Left cardiac atrium (tissue), 4 donors: ENCODE measurements at regions not wholly inside any gene's neighbourhood (a gene's known extent, or its start where the extent isn't known, plus 50 kb on each side); places are given as distances from the start of the nearest gene placed in this dataset.
"Not testable (repeated sequence)": the region's sequence is repeated elsewhere in the genome, so short reads cannot be mapped to it uniquely, and the experiment has no call there.

Experiments used
- ATAC-seq, 2 donors: fragments of 200-7000 bp; cut with Tn5 transposase; one replicate each; pipeline ENCODE4 v1.9.1; 2020; ENCODE audit warnings: mild to moderate bottlenecking in 2 of 2, moderate library complexity in 2 of 2
- DNase-seq: peaks from one replicate; pipeline ENCODE4 v3.0.0-alpha.2; 2020
- intact Hi-C, 2 donors: fragments of 100-400 bp; cut with DNase I; formaldehyde crosslinking; loops; one replicate each; pipeline versions ENCODE4 v1.14.1 to v1.15.1; 2022 to 2023
- donor health status: DM: no; HTN: yes; CAD: no.
- donor health status: DM: no; HTN: yes; CAD: no; lungs with severe emphysema.
- donor health status: DM: yes; HTN: yes; CAD: no.
- donor health status: Dilated cardiomyopathy.

DNA sequence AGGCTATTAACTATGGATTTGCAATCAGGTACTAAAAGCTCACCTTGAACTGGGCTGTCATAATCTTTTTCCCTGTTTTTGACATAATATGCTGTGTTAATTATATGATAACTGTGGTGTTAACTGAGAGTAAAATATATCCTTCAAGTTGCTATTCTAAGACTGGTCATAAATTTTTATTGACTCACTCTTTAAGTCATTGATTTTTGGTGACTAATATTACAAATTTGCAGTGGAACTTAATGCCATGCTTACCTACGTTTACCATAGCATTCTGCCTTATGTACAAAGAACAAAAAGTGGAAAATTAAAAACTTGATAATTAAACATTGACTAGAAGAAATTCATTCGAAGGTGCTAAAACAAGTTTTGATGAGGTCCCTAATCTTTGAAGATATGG is 872.4 kb downstream of the BRINP3 start:
- intact Hi-C loops: no loop called here
- ATAC-seq (no peak), DNase-seq (no peak)

- intact Hi-C loops: no loop called here
- ATAC-seq: no peak
Observed at GRCh38 chr1:189606047-189606446, 871.6 kb downstream of the BRINP3 start.

DNA sequence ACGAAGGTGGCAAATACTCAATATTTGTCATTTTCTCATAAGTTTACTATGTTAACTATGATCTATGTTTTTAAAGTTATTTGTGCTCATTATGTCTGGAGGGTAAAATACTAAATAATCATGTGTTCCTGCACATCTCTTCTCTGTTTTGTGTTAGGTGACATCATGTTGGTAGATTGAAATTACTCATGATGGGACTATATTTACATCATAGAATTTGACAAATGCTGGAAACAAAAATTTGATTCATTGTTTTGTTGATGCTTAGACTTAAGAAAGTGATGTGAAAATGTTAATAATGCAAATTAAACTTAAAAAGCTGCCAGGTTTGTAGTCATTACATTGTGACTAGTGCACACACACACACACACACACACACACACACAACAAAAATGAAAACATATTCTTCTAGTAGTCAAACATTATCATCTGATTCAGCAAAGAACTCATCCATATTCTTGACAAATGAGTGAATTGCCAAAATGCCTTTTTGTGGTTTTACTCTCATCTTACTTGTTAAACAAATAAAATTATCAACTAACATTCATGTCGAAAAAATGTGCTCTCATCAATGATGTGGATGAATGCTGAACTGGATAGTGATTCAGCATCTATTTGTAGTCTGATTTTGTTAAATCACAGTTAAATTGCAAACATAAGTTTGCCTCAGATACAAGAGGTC is 870.7 kb downstream of the BRINP3 start:
- no peak for DNase-seq
- intact Hi-C loops: no loop called here
- ATAC-seq: no peak

More at GRCh38 chr1:189606047-189606446, 871.6 kb downstream of the BRINP3 start:
- no peak for DNase-seq

- intact Hi-C loops: no loop called here
- DNase-seq: no peak
- no peak for ATAC-seq
Observed at GRCh38 chr1:189607477-189608096, 870.1 kb downstream of the BRINP3 start.

- intact Hi-C loops: no loop called here
- no peak for ATAC-seq
- DNase-seq: no peak
Observed at GRCh38 chr1:189609167-189609566, 868.5 kb downstream of the BRINP3 start.

DNA sequence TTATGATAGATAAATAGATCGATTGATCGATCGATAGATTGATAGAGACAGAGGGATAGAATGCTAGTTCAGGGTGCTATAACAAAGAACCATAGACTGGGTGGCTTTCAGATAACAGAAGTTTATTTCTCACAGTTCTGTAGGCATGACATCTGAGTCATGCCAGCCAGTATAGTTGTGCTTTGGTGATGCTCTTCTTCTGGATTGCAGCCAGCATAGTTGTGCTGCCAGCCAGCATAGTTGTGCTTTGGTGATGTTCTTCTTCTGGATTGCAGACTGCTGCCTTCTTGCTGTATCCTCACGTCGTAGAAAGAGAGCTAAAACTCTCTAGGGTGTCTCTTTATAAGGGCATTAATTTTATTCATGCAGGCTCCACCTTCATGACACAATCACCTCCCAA is 860.8 kb downstream of the BRINP3 start:
- ATAC-seq: no peak
- DNase-seq: no peak
- intact Hi-C loops: no loop called here

- ATAC-seq (no peak), DNase-seq (no peak)
- intact Hi-C loops: no loop called here
Observed at GRCh38 chr1:189619682-189620332, 857.9 kb downstream of the BRINP3 start.

DNA sequence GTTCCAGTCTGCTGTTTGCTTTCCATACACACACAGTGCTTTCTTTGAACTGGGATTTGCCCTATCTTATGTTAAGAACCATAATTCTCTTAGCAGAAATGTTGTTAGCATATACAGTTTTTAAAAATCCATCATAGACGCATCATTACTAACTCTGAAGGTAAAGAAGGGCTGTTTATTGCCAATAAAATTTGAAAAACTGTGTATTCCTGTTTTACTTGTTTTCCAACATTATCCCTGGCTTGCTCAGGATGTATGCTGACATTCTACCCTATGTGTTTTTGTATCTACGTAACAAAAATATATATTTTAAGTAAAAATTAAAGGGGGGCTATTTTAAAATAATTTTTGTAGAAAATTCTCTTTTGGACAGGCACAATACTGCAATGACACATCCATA is 857.2 kb downstream of the BRINP3 start:
- DNase-seq (no peak), ATAC-seq (no peak)
- intact Hi-C loops: no loop called here

GRCh38 chr1:189623336-189623735 is 854.3 kb downstream of the BRINP3 start:
- DNase-seq: no peak
- intact Hi-C loops: no loop called here
- no peak for ATAC-seq

- DNase-seq (no peak), ATAC-seq (no peak)
- intact Hi-C loops: no loop called here
Observed at GRCh38 chr1:189627427-189627826, 850.2 kb downstream of the BRINP3 start.

GRCh38 chr1:189628857-189629256 is 848.8 kb downstream of the BRINP3 start:
- ATAC-seq (no peak), DNase-seq (no peak)
- intact Hi-C loops: no loop called here

DNA sequence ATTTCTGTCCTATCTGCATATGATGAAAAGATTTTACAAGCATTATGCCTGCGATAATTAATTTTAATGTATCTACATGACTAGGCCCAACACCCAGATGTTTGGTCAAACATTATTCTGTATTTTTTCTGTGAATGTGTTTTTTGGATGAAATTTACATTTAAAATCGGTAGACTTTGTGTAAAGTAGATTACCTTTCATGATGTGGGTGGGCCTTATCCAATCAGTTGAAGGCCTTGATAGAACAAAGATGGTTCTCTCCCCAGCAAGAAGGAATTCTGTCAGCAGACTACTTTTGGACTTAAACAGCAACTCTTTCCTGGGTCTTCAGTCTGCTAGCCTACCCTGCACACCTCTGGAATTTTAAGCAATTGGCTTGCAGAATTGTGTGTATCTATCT is 844.0 kb downstream of the BRINP3 start:
- ATAC-seq: no peak
- intact Hi-C loops: no loop called here

DNA sequence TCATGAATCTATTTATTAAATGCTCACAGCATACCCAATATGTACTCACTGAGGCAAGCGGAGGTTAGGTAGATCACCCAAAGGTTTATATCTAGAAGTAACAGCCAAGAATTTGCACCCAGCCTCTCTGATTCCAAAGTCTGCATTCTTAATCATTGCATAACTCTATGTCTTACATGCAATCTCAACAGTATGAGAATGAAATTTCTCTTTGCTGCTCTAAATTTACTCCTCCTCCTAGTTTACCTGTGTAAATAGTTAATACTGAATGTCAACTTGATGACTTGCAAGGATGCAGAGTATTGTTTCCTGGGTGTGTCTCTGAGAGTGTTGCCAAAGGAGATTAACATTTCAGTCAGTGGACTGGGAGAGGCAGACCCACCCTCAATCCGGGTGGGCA is 840.6 kb downstream of the BRINP3 start:
- intact Hi-C loops: no loop called here
- no peak for DNase-seq
- no peak for ATAC-seq

More for the DNA sequence above, 844.0 kb downstream of the BRINP3 start:
- no peak for DNase-seq

GRCh38 chr1:189644156-189644555 is 833.5 kb downstream of the BRINP3 start:
- ATAC-seq, DNase-seq, intact Hi-C loops: not testable (repeated sequence)

GRCh38 chr1:189644970-189645369 is 832.7 kb downstream of the BRINP3 start:
- no peak for ATAC-seq
- DNase-seq: no peak
- intact Hi-C loops: no loop called here

GRCh38 chr1:189646066-189646465 is 831.6 kb downstream of the BRINP3 start:
- DNase-seq (no peak), ATAC-seq (no peak)
- intact Hi-C loops: no loop called here

GRCh38 chr1:189654906-189655305 is 822.8 kb downstream of the BRINP3 start:
- intact Hi-C loops: no loop called here
- DNase-seq (no peak), ATAC-seq (no peak)

GRCh38 chr1:189656628-189657530 is 820.8 kb downstream of the BRINP3 start:
- intact Hi-C loops: no loop called here
- DNase-seq (no peak), ATAC-seq (no peak)

- ATAC-seq (no peak), DNase-seq (no peak)
- intact Hi-C loops: no loop called here
Observed at GRCh38 chr1:189657715-189658114, 819.9 kb downstream of the BRINP3 start.

DNA sequence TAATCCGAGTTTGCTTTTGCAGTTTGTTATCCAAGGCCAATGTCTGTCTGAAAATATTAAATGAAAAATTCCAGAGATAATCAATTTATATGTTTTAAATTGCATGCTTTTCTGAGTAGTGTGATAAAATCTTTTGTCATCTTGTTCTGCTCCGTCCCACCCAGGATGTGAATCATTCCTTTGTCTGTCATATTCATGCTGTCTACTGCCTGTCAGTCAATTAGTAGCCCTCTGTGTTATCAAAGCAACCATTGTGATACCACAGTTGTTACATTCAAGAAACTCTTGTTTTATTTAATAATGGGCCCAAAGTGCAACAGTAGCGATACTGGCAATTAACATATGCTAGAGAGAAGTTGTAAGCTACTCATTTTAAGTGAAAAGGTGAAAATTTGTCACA is 819.3 kb downstream of the BRINP3 start:
- ATAC-seq: no peak
- intact Hi-C loops: no loop called here
- DNase-seq: no peak
